HepG2 (cell line): ENCODE measurements at regions not wholly inside any gene's neighbourhood (a gene's known extent, or its start where the extent isn't known, plus 50 kb on each side); places are given as distances from the start of the nearest gene placed in this dataset.

ENCODE experiments used
- ATAC-seq: fragments of 200-7000 bp; cut with Tn5 transposase; 3 replicates; pipeline ENCODE4 v1.9.1; 2020; ENCODE audit warnings: mild to moderate bottlenecking, moderate library complexity
- BruUV-seq: library from RNA; stranded (reverse); fragments of 400-500 nt; replicated peaks from 2 replicates; lab custom pipeline; 2021; lab: Mats Ljungman, UMichigan
- CTCF ChIA-PET: fragments of 300-600 bp; formaldehyde crosslinking; extraction: SDS; loops from one replicate; lab custom pipeline; 2021; ENCODE audit warnings: low total read pairs, inconsistent platforms, low intra/inter-chr PET ratio; lab: Yijun Ruan, JAX
- POLR2A ChIA-PET: fragments of 350-600 bp; sonication (Branson Sonifier 250); formaldehyde crosslinking; loops from one replicate; lab custom pipeline; 2020; ENCODE audit warnings: antibody characterized with exemption, inconsistent platforms; lab: Yijun Ruan, JAX
- DNase-seq: peaks from one replicate; pipeline ENCODE4 v3.0.0-alpha.2; 2015; ENCODE audit warnings: low spot score
- FAIRE-seq: peaks from 3 replicates; lab custom pipeline; 2011; peaks lifted over from hg19 to GRCh38; lab: Jason Lieb, UNC
- H2AFZ ChIP-seq: one replicate; pipeline ENCODE4 v1.6.1; 2011; ENCODE audit warnings: low read length, inconsistent platforms
- H3K27ac ChIP-seq: fragments of 300-600 bp; 3 replicates; pipeline ENCODE4 v1.8.0; 2011; ENCODE audit warnings: mixed run types, mild to moderate bottlenecking, mixed read lengths, low read length, inconsistent platforms; ENCODE audit not compliant: insufficient read depth; ENCODE audit errors: extremely low read length
- H3K27me3 ChIP-seq, 2 experiments: fragments of 200-600 bp in 1 of 2; 2 replicates in 1 of 2; 3 replicates in 1 of 2; pipeline versions ENCODE4 v1.6.0 to v1.8.0; 2011; ENCODE audit warnings: low read length in 2 of 2, mild to moderate bottlenecking in 2 of 2, moderate library complexity in 2 of 2, inconsistent platforms in 1 of 2; ENCODE audit not compliant: insufficient read depth in 2 of 2, control insufficient read depth in 1 of 2
- H3K36me3 ChIP-seq, 2 experiments: fragments of 200-600 bp in 1 of 2; replicated peaks in 1 of 2; 2 replicates in 1 of 2; 3 replicates in 1 of 2; pipeline versions ENCODE4 v1.5.1 to v1.8.0; 2011; ENCODE audit warnings: low read length in 2 of 2, inconsistent platforms in 1 of 2; ENCODE audit not compliant: insufficient read depth in 2 of 2, control insufficient read depth in 1 of 2
- H3K4me1 ChIP-seq: 2 replicates; pipeline ENCODE4 v1.5.1; 2012; ENCODE audit warnings: low read length, inconsistent platforms; ENCODE audit not compliant: insufficient read depth
- H3K4me2 ChIP-seq: 2 replicates; pipeline ENCODE4 v1.6.0; 2011; ENCODE audit warnings: low read depth, low read length, inconsistent platforms
- H3K4me3 ChIP-seq, 3 experiments: fragments of 200-600 bp in 1 of 3; sonication (generic), shearing (Covaris generic) in 1 of 3; replicated peaks in 1 of 3; 2 replicates each; pipeline ENCODE4 v1.5.1; 2011 to 2016; ENCODE audit warnings: low read length in 3 of 3, inconsistent platforms in 2 of 3, low read depth in 2 of 3, mild to moderate bottlenecking in 2 of 3, control low read depth in 1 of 3, mixed read lengths in 1 of 3; ENCODE audit not compliant: insufficient read depth in 1 of 3
- H3K79me2 ChIP-seq: one replicate; pipeline ENCODE4 v1.6.1; 2011; ENCODE audit warnings: low read length, inconsistent platforms; ENCODE audit not compliant: insufficient read depth
- H3K9ac ChIP-seq: 2 replicates; pipeline ENCODE4 v1.6.0; 2011; ENCODE audit warnings: mild to moderate bottlenecking, low read depth, low read length, inconsistent platforms; ENCODE audit not compliant: insufficient read depth
- H3K9me3 ChIP-seq: 2 replicates; pipeline ENCODE4 v1.5.1; 2012; ENCODE audit warnings: mild to moderate bottlenecking, low read length
- H4K20me1 ChIP-seq: 2 replicates; pipeline ENCODE4 v1.6.0; 2011; ENCODE audit warnings: inconsistent platforms, mild to moderate bottlenecking, low read length, moderate library complexity; ENCODE audit not compliant: insufficient read depth
- ELF1 ChIP-seq: sonication (generic); formaldehyde crosslinking; IDR thresholded peaks from 2 replicates; pipeline ENCODE4 v1.4.0; 2020; ENCODE audit warnings: missing genetic modification reagents
- KMT2A ChIP-seq: sonication (generic); formaldehyde crosslinking; IDR thresholded peaks from 2 replicates; pipeline ENCODE4 v1.4.0; 2020; ENCODE audit warnings: missing genetic modification reagents
- SALL1 ChIP-seq: sonication (generic); formaldehyde crosslinking; IDR thresholded peaks from 2 replicates; pipeline ENCODE4 v1.8.0; 2022; ENCODE audit warnings: mild to moderate bottlenecking, missing genetic modification reagents
- SATB2 ChIP-seq: sonication (generic); formaldehyde crosslinking; IDR thresholded peaks from 2 replicates; pipeline ENCODE4 v1.5.0; 2020; ENCODE audit warnings: missing genetic modification reagents
- SNRNP70 ChIP-seq: fragments of 200-400 bp; formaldehyde crosslinking; IDR thresholded peaks from 2 replicates; pipeline ENCODE4 v1.6.1; 2017; ENCODE audit warnings: mild to moderate bottlenecking, low read depth, low read length, moderate library complexity
- SYNCRIP ChIP-seq: fragments of 200-400 bp; formaldehyde crosslinking; IDR thresholded peaks from 2 replicates; pipeline ENCODE4 v1.6.1; 2018; ENCODE audit warnings: mild to moderate bottlenecking, low read depth, low read length; ENCODE audit not compliant: insufficient read depth
- TOE1 ChIP-seq: sonication (generic); formaldehyde crosslinking; IDR thresholded peaks from 2 replicates; pipeline ENCODE4 v1.4.0; 2020; ENCODE audit warnings: mild to moderate bottlenecking, missing genetic modification reagents
- ZBED4 ChIP-seq: sonication (generic); formaldehyde crosslinking; IDR thresholded peaks from 2 replicates; pipeline ENCODE4 v1.4.0; 2020; ENCODE audit warnings: missing genetic modification reagents, borderline replicate concordance
- ZNF460 ChIP-seq: sonication (generic); formaldehyde crosslinking; IDR thresholded peaks from 2 replicates; pipeline ENCODE4 v1.5.1; 2020; ENCODE audit warnings: missing genetic modification reagents, mild to moderate bottlenecking, borderline replicate concordance
- ZNF530 ChIP-seq: sonication (generic); formaldehyde crosslinking; IDR thresholded peaks from 2 replicates; pipeline ENCODE4 v1.5.0; 2020; ENCODE audit warnings: low read depth, mild to moderate bottlenecking, missing genetic modification reagents
- ZSCAN22 ChIP-seq: sonication (generic); formaldehyde crosslinking; IDR thresholded peaks from 2 replicates; pipeline ENCODE4 v1.4.0; 2020; ENCODE audit warnings: mild to moderate bottlenecking, missing genetic modification reagents
- WGBS: methylation state at CpG from one replicate; pipeline ENCODE4 v1.1.6; 2017; ENCODE audit warnings: low lambda C conversion rate; 5-methylcytosine and 5-hydroxymethylcytosine counted together
- in situ Hi-C: cut with HindIII; loops from 2 replicates; pipeline ENCODE4 v1.10.0; 2017; ENCODE audit warnings: low pct_unique_long_range_greater_than_20kb; ENCODE audit not compliant: extremely low pct_ligation_motif_present
- intact Hi-C: fragments of 100-400 bp; cut with micrococcal nuclease; formaldehyde crosslinking; loops from one replicate; pipeline ENCODE4 v1.10.0; 2022; ENCODE audit not compliant: unreplicated experiment
- TF ChIP-seq, protein P1 (sequence below): sonication (generic); formaldehyde crosslinking; IDR thresholded peaks from 2 replicates; pipeline ENCODE4 v1.4.0; 2020; ENCODE audit warnings: missing genetic modification reagents, borderline replicate concordance
- TF ChIP-seq, protein P2 (sequence below): sonication (generic); formaldehyde crosslinking; IDR thresholded peaks from 2 replicates; pipeline ENCODE4 v1.9.0; 2021; ENCODE audit warnings: missing genetic modification reagents, mild to moderate bottlenecking, borderline replicate concordance

GRCh38 chr19:28314756-28315155 lies 898.2 kb downstream of the UQCRFS1 start:
- intact Hi-C loops = no loop called here
- no peaks in the 10 kb centered on the region for H3K27me3 ChIP-seq
- H3K4me1 ChIP-seq = no peaks in the 10 kb centered on the region
- ATAC-seq (no peak), FAIRE-seq (no peak), DNase-seq (no peak)
- ChIA-PET POLR2A (no interaction called here), CTCF (no interaction called here)
- no peaks in the 10 kb centered on the region for H3K36me3 ChIP-seq
- H3K4me3 ChIP-seq = no peak overlapping the region
- peaks cover 86% of the 10 kb centered on the region for H3K9me3 ChIP-seq
- no peak overlapping the region for H3K4me2 ChIP-seq
- no peak overlapping the region for H2AFZ ChIP-seq
- WGBS = 51% methylated on average over 3 of the region's 3 CpGs
- no peak overlapping the region for H3K9ac ChIP-seq
- in situ Hi-C loops = no loop called here
- H4K20me1 ChIP-seq = no peaks in the 10 kb centered on the region
- no TSS peak for BruUV-seq
- no peaks in the 10 kb centered on the region for H3K79me2 ChIP-seq
- no peak overlapping the region for H3K27ac ChIP-seq
- TF ChIP-seq SYNCRIP (no peak), ZSCAN22 (CRISPR knock-in tag) (no peak), ZNF530 (CRISPR knock-in tag) (no peak), SALL1 (CRISPR knock-in tag) (no peak), TOE1 (no peak), ZNF460 (CRISPR knock-in tag) (no peak), SNRNP70 (no peak), ELF1 (no peak), ZBED4 (no peak), SATB2 (CRISPR knock-in tag) (no peak), KMT2A (CRISPR knock-in tag) (no peak)
- TF ChIP-seq, protein P1, sequence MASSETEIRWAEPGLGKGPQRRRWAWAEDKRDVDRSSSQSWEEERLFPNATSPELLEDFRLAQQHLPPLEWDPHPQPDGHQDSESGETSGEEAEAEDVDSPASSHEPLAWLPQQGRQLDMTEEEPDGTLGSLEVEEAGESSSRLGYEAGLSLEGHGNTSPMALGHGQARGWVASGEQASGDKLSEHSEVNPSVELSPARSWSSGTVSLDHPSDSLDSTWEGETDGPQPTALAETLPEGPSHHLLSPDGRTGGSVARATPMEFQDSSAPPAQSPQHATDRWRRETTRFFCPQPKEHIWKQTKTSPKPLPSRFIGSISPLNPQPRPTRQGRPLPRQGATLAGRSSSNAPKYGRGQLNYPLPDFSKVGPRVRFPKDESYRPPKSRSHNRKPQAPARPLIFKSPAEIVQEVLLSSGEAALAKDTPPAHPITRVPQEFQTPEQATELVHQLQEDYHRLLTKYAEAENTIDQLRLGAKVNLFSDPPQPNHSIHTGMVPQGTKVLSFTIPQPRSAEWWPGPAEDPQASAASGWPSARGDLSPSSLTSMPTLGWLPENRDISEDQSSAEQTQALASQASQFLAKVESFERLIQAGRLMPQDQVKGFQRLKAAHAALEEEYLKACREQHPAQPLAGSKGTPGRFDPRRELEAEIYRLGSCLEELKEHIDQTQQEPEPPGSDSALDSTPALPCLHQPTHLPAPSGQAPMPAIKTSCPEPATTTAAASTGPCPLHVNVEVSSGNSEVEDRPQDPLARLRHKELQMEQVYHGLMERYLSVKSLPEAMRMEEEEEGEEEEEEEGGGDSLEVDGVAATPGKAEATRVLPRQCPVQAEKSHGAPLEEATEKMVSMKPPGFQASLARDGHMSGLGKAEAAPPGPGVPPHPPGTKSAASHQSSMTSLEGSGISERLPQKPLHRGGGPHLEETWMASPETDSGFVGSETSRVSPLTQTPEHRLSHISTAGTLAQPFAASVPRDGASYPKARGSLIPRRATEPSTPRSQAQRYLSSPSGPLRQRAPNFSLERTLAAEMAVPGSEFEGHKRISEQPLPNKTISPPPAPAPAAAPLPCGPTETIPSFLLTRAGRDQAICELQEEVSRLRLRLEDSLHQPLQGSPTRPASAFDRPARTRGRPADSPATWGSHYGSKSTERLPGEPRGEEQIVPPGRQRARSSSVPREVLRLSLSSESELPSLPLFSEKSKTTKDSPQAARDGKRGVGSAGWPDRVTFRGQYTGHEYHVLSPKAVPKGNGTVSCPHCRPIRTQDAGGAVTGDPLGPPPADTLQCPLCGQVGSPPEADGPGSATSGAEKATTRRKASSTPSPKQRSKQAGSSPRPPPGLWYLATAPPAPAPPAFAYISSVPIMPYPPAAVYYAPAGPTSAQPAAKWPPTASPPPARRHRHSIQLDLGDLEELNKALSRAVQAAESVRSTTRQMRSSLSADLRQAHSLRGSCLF (CRISPR knock-in tag) = no peak
- TF ChIP-seq, protein P2, sequence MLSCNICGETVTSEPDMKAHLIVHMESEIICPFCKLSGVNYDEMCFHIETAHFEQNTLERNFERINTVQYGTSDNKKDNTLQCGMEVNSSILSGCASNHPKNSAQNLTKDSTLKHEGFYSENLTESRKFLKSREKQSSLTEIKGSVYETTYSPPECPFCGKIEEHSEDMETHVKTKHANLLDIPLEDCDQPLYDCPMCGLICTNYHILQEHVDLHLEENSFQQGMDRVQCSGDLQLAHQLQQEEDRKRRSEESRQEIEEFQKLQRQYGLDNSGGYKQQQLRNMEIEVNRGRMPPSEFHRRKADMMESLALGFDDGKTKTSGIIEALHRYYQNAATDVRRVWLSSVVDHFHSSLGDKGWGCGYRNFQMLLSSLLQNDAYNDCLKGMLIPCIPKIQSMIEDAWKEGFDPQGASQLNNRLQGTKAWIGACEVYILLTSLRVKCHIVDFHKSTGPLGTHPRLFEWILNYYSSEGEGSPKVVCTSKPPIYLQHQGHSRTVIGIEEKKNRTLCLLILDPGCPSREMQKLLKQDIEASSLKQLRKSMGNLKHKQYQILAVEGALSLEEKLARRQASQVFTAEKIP (CRISPR knock-in tag) = no peak
